H9 (cell line): ENCODE measurements at regions not wholly inside any gene's neighbourhood (a gene's known extent, or its start where the extent isn't known, plus 50 kb on each side); places are given as distances from the start of the nearest gene placed in this dataset.

ENCODE experiments used
- DNase-seq: peaks from one replicate; pipeline ENCODE4 v3.0.0-alpha.2; 2017
- H2AFZ ChIP-seq: one replicate; pipeline ENCODE4 v1.6.1; 2013; ENCODE audit warnings: mild to moderate bottlenecking, low read length, control low read depth, moderate library complexity
- H2AK5ac ChIP-seq: 2 replicates; pipeline ENCODE4 v1.6.1; 2013; ENCODE audit warnings: low read length, control low read depth, mixed read lengths; ENCODE audit not compliant: insufficient read length
- H2BK120ac ChIP-seq: one replicate; pipeline ENCODE4 v1.6.1; 2013; ENCODE audit warnings: low read depth, mild to moderate bottlenecking, low read length, control low read depth, inconsistent platforms; ENCODE audit not compliant: poor library complexity, severe bottlenecking
- H2BK12ac ChIP-seq: 2 replicates; pipeline ENCODE4 v1.6.1; 2013; ENCODE audit warnings: low read length, control low read depth, mixed read lengths, low read depth; ENCODE audit not compliant: insufficient read length
- H2BK15ac ChIP-seq: 2 replicates; pipeline ENCODE4 v1.6.1; 2013; ENCODE audit warnings: low read depth, low read length, control low read depth
- H2BK20ac ChIP-seq: one replicate; pipeline ENCODE4 v1.6.1; 2013; ENCODE audit warnings: low read depth, mild to moderate bottlenecking, low read length, control low read depth, inconsistent platforms; ENCODE audit not compliant: poor library complexity, severe bottlenecking
- H2BK5ac ChIP-seq: 2 replicates; pipeline ENCODE4 v1.6.1; 2013; ENCODE audit warnings: low read length, control low read depth, mixed read lengths; ENCODE audit not compliant: insufficient read length
- H3K14ac ChIP-seq: 2 replicates; pipeline ENCODE4 v1.6.1; 2013; ENCODE audit warnings: low read length, control low read depth; ENCODE audit not compliant: insufficient read depth
- H3K18ac ChIP-seq: 2 replicates; pipeline ENCODE4 v1.6.1; 2013; ENCODE audit warnings: low read depth, mild to moderate bottlenecking, mixed read lengths, low read length, control low read depth; ENCODE audit not compliant: insufficient read length
- H3K23ac ChIP-seq: 2 replicates; pipeline ENCODE4 v1.6.1; 2013; ENCODE audit warnings: low read length, control low read depth, mixed read lengths, low read depth; ENCODE audit not compliant: insufficient read length
- H3K23me2 ChIP-seq: 2 replicates; pipeline ENCODE4 v1.6.1; 2013; ENCODE audit warnings: low read depth, mild to moderate bottlenecking, mixed read lengths, low read length, control low read depth; ENCODE audit not compliant: insufficient read length, poor library complexity, severe bottlenecking
- H3K27ac ChIP-seq: 2 replicates; pipeline ENCODE4 v1.5.1; 2013; ENCODE audit warnings: low read length, control low read depth, mixed read lengths, low read depth; ENCODE audit not compliant: insufficient read length
- H3K27me3 ChIP-seq: 2 replicates; pipeline ENCODE4 v1.6.1; 2013; ENCODE audit warnings: low read length, control low read depth, inconsistent platforms; ENCODE audit not compliant: insufficient read depth
- H3K4ac ChIP-seq: 2 replicates; pipeline ENCODE4 v1.6.1; 2013; ENCODE audit warnings: low read depth, mild to moderate bottlenecking, control low read depth, inconsistent platforms, low read length, moderate library complexity
- H3K4me1 ChIP-seq: 2 replicates; pipeline ENCODE4 v1.6.1; 2013; ENCODE audit warnings: low read length, control low read depth, inconsistent platforms; ENCODE audit not compliant: insufficient read depth
- H3K4me2 ChIP-seq: 2 replicates; pipeline ENCODE4 v1.6.1; 2013; ENCODE audit warnings: low read length, control low read depth, mixed read lengths; ENCODE audit not compliant: insufficient read length, insufficient read depth
- H3K56ac ChIP-seq: 2 replicates; pipeline ENCODE4 v1.6.1; 2013; ENCODE audit warnings: low read depth, mild to moderate bottlenecking, mixed read lengths, low read length, control low read depth; ENCODE audit not compliant: insufficient read length
- H3K79me1 ChIP-seq: 2 replicates; pipeline ENCODE4 v1.6.1; 2013; ENCODE audit warnings: low read depth, mild to moderate bottlenecking, moderate library complexity, low read length, control low read depth, inconsistent platforms; ENCODE audit not compliant: insufficient read depth, poor library complexity, severe bottlenecking
- H3K79me2 ChIP-seq: 2 replicates; pipeline ENCODE4 v1.6.1; 2013; ENCODE audit warnings: low read length, control low read depth, inconsistent platforms; ENCODE audit not compliant: insufficient read depth
- H3K9ac ChIP-seq: 2 replicates; pipeline ENCODE4 v1.6.1; 2013; ENCODE audit warnings: low read length, control low read depth, mixed read lengths; ENCODE audit not compliant: insufficient read length; ENCODE audit errors: extremely low read depth
- H3K9me3 ChIP-seq: one replicate; pipeline ENCODE4 v1.6.1; 2013; ENCODE audit warnings: low read depth, low read length, inconsistent platforms; ENCODE audit not compliant: control insufficient read depth
- H3T11ph ChIP-seq: one replicate; pipeline ENCODE4 v1.6.1; 2013; ENCODE audit warnings: mild to moderate bottlenecking, low read length, control low read depth, inconsistent platforms
- H4K20me1 ChIP-seq: one replicate; pipeline ENCODE4 v1.6.1; 2013; ENCODE audit not compliant: control insufficient read depth, insufficient read length, insufficient read depth
- H4K5ac ChIP-seq: 2 replicates; pipeline ENCODE4 v1.6.1; 2013; ENCODE audit warnings: low read depth, mild to moderate bottlenecking, mixed read lengths, low read length, control low read depth; ENCODE audit not compliant: insufficient read length
- H4K8ac ChIP-seq: replicated peaks from 2 replicates; pipeline ENCODE4 v1.6.1; 2013; ENCODE audit warnings: low read length, control low read depth, mixed read lengths, low read depth; ENCODE audit not compliant: insufficient read length
- H4K91ac ChIP-seq: 2 replicates; pipeline ENCODE4 v1.6.1; 2013; ENCODE audit warnings: low read depth, mild to moderate bottlenecking, moderate library complexity, mixed read lengths, low read length, control low read depth; ENCODE audit not compliant: insufficient read length
- H3K27ac Mint-ChIP-seq, 3 experiments: 2 replicates in 2 of 3; 3 replicates in 1 of 3; pipeline ENCODE4 v1.8.0; 2020 to 2021; ENCODE audit warnings: mixed read lengths in 3 of 3, mild to moderate bottlenecking in 1 of 3, moderate library complexity in 1 of 3
- H3K27me3 Mint-ChIP-seq: 2 replicates; pipeline ENCODE4 v1.8.0; 2021; ENCODE audit warnings: low read depth, mild to moderate bottlenecking, moderate library complexity, mixed read lengths
- H3K36me3 Mint-ChIP-seq, 3 experiments: 2 replicates in 2 of 3; 3 replicates in 1 of 3; pipeline ENCODE4 v1.8.0; 2020 to 2021; ENCODE audit warnings: low read depth in 3 of 3, mixed read lengths in 3 of 3; ENCODE audit not compliant: insufficient read depth in 1 of 3
- H3K4me1 Mint-ChIP-seq, 2 experiments: 2 replicates each; pipeline ENCODE4 v1.8.0; 2020; ENCODE audit warnings: mixed read lengths in 2 of 2
- H3K4me3 Mint-ChIP-seq, 2 experiments: 2 replicates in 1 of 2; 3 replicates in 1 of 2; pipeline ENCODE4 v1.8.0; 2020 to 2021; ENCODE audit warnings: mild to moderate bottlenecking in 2 of 2, mixed read lengths in 2 of 2, moderate library complexity in 1 of 2
- H3K9me3 Mint-ChIP-seq, 2 experiments: 2 replicates in 1 of 2; 3 replicates in 1 of 2; pipeline ENCODE4 v1.8.0; 2020; ENCODE audit warnings: mild to moderate bottlenecking in 2 of 2, mixed read lengths in 2 of 2, moderate library complexity in 1 of 2
- whole genome bisulfite sequencing: extraction: QIAGEN DNeasy Blood & Tissue Kit; methylation state at CpG from one replicate; pipeline ENCODE4 v1.1.7; 2013; ENCODE audit warnings: missing lambda C conversion rate, low lambda C conversion rate, mixed read lengths; ENCODE audit not compliant: insufficient read length; ENCODE audit errors: extremely low coverage; 5-methylcytosine and 5-hydroxymethylcytosine counted together
- TF ChIP-seq, protein P1 (sequence below): fragments of 200-600 bp; sonication (generic); conservative IDR thresholded peaks from 3 replicates; pipeline ENCODE4 v1.8.0; 2021; ENCODE audit warnings: antibody characterized with exemption, mild to moderate bottlenecking

DNA sequence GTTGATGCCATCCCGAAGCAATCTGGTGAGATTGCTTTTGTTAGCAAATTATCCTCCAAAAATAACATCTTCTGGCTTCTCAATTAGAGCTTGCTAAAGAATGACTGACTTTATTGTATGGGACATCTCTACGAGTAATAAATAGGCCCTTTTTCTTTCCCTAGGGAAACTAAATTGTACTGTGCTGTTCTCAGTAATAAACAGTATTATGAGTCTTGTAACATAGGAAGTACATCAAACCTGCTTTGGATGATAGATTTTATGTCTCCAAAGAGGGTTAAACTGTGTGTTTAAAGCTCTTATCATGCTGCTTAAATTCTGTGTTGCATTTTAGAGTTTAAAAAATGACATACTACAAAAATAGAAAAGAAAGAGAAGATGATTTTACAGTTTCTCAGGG is 153.4 kb upstream of the THRB start:
- H2AFZ ChIP-seq, result no peak overlapping the region
- H3K56ac ChIP-seq, result no peak overlapping the region
- H2BK15ac ChIP-seq, result no peak overlapping the region
- no peak overlapping the region for H2BK120ac ChIP-seq
- H2BK12ac ChIP-seq, result no peak overlapping the region
- no peaks in the 10 kb centered on the region; the same call in 1 of the 2 replicates for H3K4me1 ChIP-seq
- no peak overlapping the region for H3K14ac ChIP-seq
- H3K4ac ChIP-seq, result no peak overlapping the region
- WGBS, result no CpG with 5 or more reads among the region's 2 CpGs
- H4K20me1 ChIP-seq, result no peaks in the 10 kb centered on the region
- H2BK5ac ChIP-seq, result no peak overlapping the region
- H4K5ac ChIP-seq, result no peak overlapping the region
- H3K79me2 ChIP-seq, result no peaks in the 10 kb centered on the region
- Mint-ChIP-seq H3K9me3 (no peaks in the 10 kb centered on the region), H3K27me3 (peaks cover 2% of the 10 kb centered on the region; the same call in 1 of the 2 replicates), H3K27ac (no peak overlapping the region), H3K4me3 (no peak overlapping the region), H3K4me1 (peaks cover 0 to 6% of the 10 kb centered on the region in 2 experiments; a peak in 1 of 4 replicates), H3K36me3 (no peaks in the 10 kb centered on the region)
- DNase-seq, result no peak
- no peak overlapping the region for H3T11ph ChIP-seq
- no peak overlapping the region for H2AK5ac ChIP-seq
- no peak overlapping the region for H3K4me2 ChIP-seq
- H4K91ac ChIP-seq, result no peak overlapping the region
- no peak overlapping the region for H3K23ac ChIP-seq
- H3K9me3 ChIP-seq, result no peaks in the 10 kb centered on the region
- H3K18ac ChIP-seq, result no peak overlapping the region
- no peak overlapping the region for H4K8ac ChIP-seq
- no peak overlapping the region for H2BK20ac ChIP-seq
- no peak overlapping the region for H3K27ac ChIP-seq
- TF ChIP-seq, protein P1, sequence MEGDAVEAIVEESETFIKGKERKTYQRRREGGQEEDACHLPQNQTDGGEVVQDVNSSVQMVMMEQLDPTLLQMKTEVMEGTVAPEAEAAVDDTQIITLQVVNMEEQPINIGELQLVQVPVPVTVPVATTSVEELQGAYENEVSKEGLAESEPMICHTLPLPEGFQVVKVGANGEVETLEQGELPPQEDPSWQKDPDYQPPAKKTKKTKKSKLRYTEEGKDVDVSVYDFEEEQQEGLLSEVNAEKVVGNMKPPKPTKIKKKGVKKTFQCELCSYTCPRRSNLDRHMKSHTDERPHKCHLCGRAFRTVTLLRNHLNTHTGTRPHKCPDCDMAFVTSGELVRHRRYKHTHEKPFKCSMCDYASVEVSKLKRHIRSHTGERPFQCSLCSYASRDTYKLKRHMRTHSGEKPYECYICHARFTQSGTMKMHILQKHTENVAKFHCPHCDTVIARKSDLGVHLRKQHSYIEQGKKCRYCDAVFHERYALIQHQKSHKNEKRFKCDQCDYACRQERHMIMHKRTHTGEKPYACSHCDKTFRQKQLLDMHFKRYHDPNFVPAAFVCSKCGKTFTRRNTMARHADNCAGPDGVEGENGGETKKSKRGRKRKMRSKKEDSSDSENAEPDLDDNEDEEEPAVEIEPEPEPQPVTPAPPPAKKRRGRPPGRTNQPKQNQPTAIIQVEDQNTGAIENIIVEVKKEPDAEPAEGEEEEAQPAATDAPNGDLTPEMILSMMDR, result no peak
- H3K9ac ChIP-seq, result no peak overlapping the region
- no peaks in the 10 kb centered on the region for H3K79me1 ChIP-seq
- no peaks in the 10 kb centered on the region for H3K27me3 ChIP-seq
- no peaks in the 10 kb centered on the region for H3K23me2 ChIP-seq
